ENCODE measurements at regions not wholly inside any gene's neighbourhood (a gene's known extent, or its start where the extent isn't known, plus 50 kb on each side); places are given as distances from the start of the nearest gene placed in this dataset.

DNA sequence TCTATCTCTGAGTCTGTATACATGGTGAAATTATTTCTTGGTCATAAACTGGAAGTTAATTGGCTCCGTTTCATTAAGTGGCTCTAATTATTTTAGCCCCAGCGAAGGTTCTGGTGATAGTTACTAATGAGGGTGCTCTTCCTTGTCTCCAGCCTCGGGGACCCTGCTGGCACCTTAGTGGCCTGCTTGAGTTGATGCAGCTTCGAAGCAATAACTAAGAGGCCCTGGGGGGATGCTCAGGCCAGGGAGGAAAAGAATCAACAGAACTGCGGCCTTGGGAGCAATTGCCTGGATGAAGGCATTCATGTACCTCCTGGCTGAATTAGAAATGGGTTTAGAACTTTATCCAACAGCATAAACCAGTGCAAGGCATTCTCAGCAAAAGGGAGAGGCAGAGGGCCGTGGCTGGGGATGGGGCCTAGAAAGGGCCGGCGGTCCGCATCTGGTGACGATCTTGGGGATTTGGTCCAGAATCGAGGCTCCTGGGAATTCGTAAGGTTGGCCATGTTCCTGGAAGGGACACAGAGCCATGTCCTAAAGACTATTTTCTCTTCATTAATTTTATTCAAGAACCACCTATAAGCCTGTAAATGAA is 100.0 kb upstream of the AJAP1 start:
- H3K4me3 ChIP-seq (ENCODE audit: low read depth, low read length): no peak overlapping the region
- TF ChIP-seq CTCF (IDR thresholded peaks at IDR 0.05; ENCODE audit: borderline replicate concordance, insufficient read depth, low read depth, low read length): no peak

GRCh38 chr1:4557949-4558348 is 96.5 kb upstream of the AJAP1 start:
- H3K4me3 ChIP-seq (ENCODE audit: low read depth, low read length): no peak overlapping the region
- no peak for TF ChIP-seq CTCF (IDR thresholded peaks at IDR 0.05; ENCODE audit: borderline replicate concordance, insufficient read depth, low read depth, low read length)

DNA sequence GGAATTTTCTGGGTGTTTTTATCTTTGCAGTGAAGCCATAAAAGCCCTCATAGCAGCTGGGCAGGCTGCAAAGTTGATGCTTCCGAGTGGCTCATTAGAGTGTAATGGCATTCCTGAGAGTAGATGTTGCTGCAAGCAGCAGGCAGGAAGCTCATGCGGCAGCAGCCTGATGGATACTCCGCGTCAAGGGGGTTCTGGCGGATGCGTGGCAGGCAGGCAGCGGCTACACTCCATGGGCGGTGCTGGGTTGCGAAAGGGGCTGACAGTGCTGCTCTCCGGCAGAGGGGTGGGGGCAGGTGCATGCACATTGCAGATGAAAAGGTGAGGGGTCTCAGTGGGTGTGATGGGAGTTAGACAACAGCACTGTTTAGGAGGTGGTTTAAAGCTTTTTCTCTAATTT is 93.2 kb upstream of the AJAP1 start:
- TF ChIP-seq CTCF (IDR thresholded peaks at IDR 0.05; ENCODE audit: borderline replicate concordance, insufficient read depth, low read depth, low read length): no peak
- H3K4me3 ChIP-seq (ENCODE audit: low read depth, low read length): no peak overlapping the region

DNA sequence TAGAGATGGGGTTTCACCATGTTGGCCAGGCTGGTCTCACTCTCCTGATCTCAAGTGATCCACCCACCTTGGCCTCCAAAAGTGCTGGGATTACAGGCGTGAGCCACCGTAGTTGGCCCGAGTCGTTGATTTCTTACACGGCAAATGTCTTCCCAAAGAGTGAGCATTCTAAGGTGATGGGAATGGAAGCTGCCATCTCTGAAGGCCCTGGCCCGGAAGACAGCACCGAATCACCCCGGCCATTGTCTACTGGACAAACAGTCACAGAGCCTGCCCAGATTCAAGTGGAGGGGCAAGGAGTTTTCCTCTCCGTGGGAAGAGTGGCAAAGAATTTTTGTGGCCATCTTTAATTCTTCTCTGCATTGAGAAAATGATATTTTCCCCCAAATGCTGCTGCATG is 92.1 kb upstream of the AJAP1 start:
- no peak for TF ChIP-seq CTCF (IDR thresholded peaks at IDR 0.05; ENCODE audit: borderline replicate concordance, insufficient read depth, low read depth, low read length)
- no peak overlapping the region for H3K4me3 ChIP-seq (ENCODE audit: low read depth, low read length)

DNA sequence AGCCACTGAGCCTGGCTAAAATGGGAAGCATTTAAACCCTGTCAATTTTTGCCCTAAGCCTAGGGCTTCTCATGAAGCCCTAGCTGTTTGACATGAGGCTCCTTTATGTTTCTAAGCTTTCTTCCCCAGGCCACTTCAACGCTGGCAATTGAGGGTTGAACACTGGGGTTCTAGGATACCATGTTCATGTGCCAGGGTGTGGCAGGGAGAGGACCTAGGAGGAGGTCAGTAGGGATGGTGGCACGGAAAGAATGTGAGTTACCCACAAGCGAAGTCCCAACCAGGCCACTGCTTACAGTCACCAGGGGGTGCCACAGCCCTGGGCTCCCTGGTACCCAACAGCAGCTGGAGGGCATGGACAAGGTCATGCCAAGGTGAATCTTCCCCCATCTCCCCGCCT is 90.8 kb upstream of the AJAP1 start:
- no peak overlapping the region for H3K4me3 ChIP-seq (ENCODE audit: low read depth, low read length)
- no peak for TF ChIP-seq CTCF (IDR thresholded peaks at IDR 0.05; ENCODE audit: borderline replicate concordance, insufficient read depth, low read depth, low read length)

DNA sequence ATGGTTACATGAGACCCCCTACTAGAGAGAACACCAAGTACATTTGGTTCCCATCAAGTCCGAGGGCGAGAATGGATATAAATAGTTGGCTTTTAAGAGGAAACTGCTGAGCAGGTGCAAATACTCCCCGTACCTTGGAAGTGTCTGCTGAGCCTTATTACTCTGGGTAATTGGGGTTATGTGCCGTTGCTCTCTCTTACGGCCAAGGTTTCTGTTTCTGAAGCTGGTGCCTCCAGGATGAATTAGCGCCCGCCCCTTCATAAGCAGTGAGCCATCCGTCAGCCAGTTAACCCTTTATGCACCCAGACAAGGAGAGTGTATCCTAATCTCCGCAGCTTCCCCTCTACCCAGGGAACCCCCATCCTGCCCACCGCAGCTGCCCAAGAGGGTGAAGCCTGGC is 90.4 kb upstream of the AJAP1 start:
- no peak overlapping the region for H3K4me3 ChIP-seq (ENCODE audit: low read depth, low read length)
- TF ChIP-seq CTCF (IDR thresholded peaks at IDR 0.05; ENCODE audit: borderline replicate concordance, insufficient read depth, low read depth, low read length): no peak

GRCh38 chr1:4565166-4565565 is 89.2 kb upstream of the AJAP1 start:
- TF ChIP-seq CTCF (IDR thresholded peaks at IDR 0.05; ENCODE audit: borderline replicate concordance, insufficient read depth, low read depth, low read length): no peak
- H3K4me3 ChIP-seq (ENCODE audit: low read depth, low read length): no peak overlapping the region
